Small intestine (tissue), 7 donors: ENCODE measurements at regions not wholly inside any gene's neighbourhood (a gene's known extent, or its start where the extent isn't known, plus 50 kb on each side); places are given as distances from the start of the nearest gene placed in this dataset.
A peak's percentile ranks its signal among the peaks of the same experiment; 100 is the strongest.

Source experiments
- DNase-seq, 2 donors: peaks; one replicate each; pipeline versions ENCODE4 v3.0.0 to v3.0.0-alpha.2; 2013
- FAIRE-seq: peaks from 2 replicates; lab custom pipeline; 2012; peaks lifted over from hg19 to GRCh38; lab: Jason Lieb, UNC
- H3K27ac ChIP-seq, 3 donors: one replicate each; pipeline ENCODE4 v1.5.1; 2013; ENCODE audit warnings: low read length in 2 of 3, mild to moderate bottlenecking in 2 of 3, control low read depth in 1 of 3, inconsistent platforms in 1 of 3, low read depth in 1 of 3, moderate library complexity in 1 of 3
- H3K27me3 ChIP-seq, 3 donors: one replicate each; pipeline ENCODE4 v1.6.1; 2013; ENCODE audit warnings: low read length in 3 of 3, inconsistent platforms in 1 of 3; ENCODE audit not compliant: control insufficient read depth in 3 of 3, insufficient read depth in 3 of 3
- H3K36me3 ChIP-seq, 3 donors: one replicate each; pipeline ENCODE4 v1.6.1; 2013; ENCODE audit warnings: low read length in 3 of 3, inconsistent platforms in 1 of 3, low read depth in 1 of 3, mild to moderate bottlenecking in 1 of 3, moderate library complexity in 1 of 3; ENCODE audit not compliant: control insufficient read depth in 3 of 3, insufficient read depth in 2 of 3
- H3K4me1 ChIP-seq, 3 donors: one replicate each; pipeline ENCODE4 v1.6.1; 2013; ENCODE audit warnings: low read length in 2 of 3, inconsistent platforms in 1 of 3, low read depth in 1 of 3, mild to moderate bottlenecking in 1 of 3, moderate library complexity in 1 of 3; ENCODE audit not compliant: control insufficient read depth in 3 of 3, insufficient read depth in 2 of 3
- H3K4me3 ChIP-seq, 3 donors: one replicate each; pipeline ENCODE4 v1.5.1; 2013; ENCODE audit warnings: low read length in 3 of 3, control low read depth in 1 of 3, inconsistent platforms in 1 of 3, low read depth in 1 of 3, mild to moderate bottlenecking in 1 of 3, moderate library complexity in 1 of 3
- H3K9me3 ChIP-seq, 2 donors: one replicate each; pipeline ENCODE4 v1.6.1; 2013; ENCODE audit warnings: low read depth in 1 of 2, low read length in 1 of 2; ENCODE audit not compliant: control insufficient read depth in 2 of 2, insufficient read depth in 1 of 2
- WGBS, 3 donors: extraction: QIAGEN DNeasy Blood & Tissue Kit; methylation state at CpG; one replicate each; pipeline ENCODE4 v1.1.7; 2013; 5-methylcytosine and 5-hydroxymethylcytosine counted together
- donor health status: healthy with polysubstance abuse.
- donor health status: control.
- donor health status: control.
- donor health status: Bipolar disorder and iron deficiency.
- donor health status: healthy.

- no peak overlapping the region for H3K4me3 ChIP-seq
- H3K9me3 ChIP-seq, result no peaks in the 10 kb centered on the region
- DNase-seq (no peak), FAIRE-seq (no peak)
- no peaks in the 10 kb centered on the region for H3K4me1 ChIP-seq
- H3K36me3 ChIP-seq, result no peaks in the 10 kb centered on the region
- no peak overlapping the region for H3K27ac ChIP-seq
- WGBS, 3 donors, result 61 to 85% (median 75%) methylated on average over 2 of the region's 2 CpGs
- peaks cover 0 to 8% (median 5%) of the 10 kb centered on the region in 3 donors for H3K27me3 ChIP-seq
These were observed 99.2 kb downstream of the RAMP3 start for GRCh38 chr7:45256775-45257174.

- Histone ChIP-seq H3K4me3 (no peak overlapping the region), H3K27ac (no peak overlapping the region), H3K27me3 (peaks cover 0 to 8% (median 5%) of the 10 kb centered on the region in 3 donors), H3K36me3 (no peaks in the 10 kb centered on the region), H3K4me1 (no peaks in the 10 kb centered on the region), H3K9me3 (no peaks in the 10 kb centered on the region)
- DNase-seq (no peak), FAIRE-seq (no peak)
These were observed 99.7 kb downstream of the RAMP3 start for GRCh38 chr7:45257284-45257683.

- FAIRE-seq (no peak), DNase-seq (no peak)
- 39 to 51% (median 43%) methylated on average over 5 of the region's 5 CpGs for WGBS, 3 donors
- no peaks in the 10 kb centered on the region for H3K36me3 ChIP-seq
- no peak overlapping the region for H3K27ac ChIP-seq
- no peaks in the 10 kb centered on the region for H3K9me3 ChIP-seq
- no peak overlapping the region for H3K4me3 ChIP-seq
- H3K4me1 ChIP-seq, result no peaks in the 10 kb centered on the region
- H3K27me3 ChIP-seq, result peaks cover 0 to 8% (median 5%) of the 10 kb centered on the region in 3 donors
These were observed 101.1 kb downstream of the RAMP3 start for GRCh38 chr7:45258533-45259226.

- no peaks in the 10 kb centered on the region for H3K9me3 ChIP-seq
- peaks cover 0 to 8% (median 5%) of the 10 kb centered on the region in 3 donors for H3K27me3 ChIP-seq
- FAIRE-seq (no peak), DNase-seq (no peak)
- 70 to 87% (median 83%) methylated on average over 4 of the region's 4 CpGs for WGBS, 3 donors
- H3K27ac ChIP-seq, result no peak overlapping the region
- H3K36me3 ChIP-seq, result no peaks in the 10 kb centered on the region
- H3K4me3 ChIP-seq, result no peak overlapping the region
- H3K4me1 ChIP-seq, result no peaks in the 10 kb centered on the region
These were observed 101.6 kb downstream of the RAMP3 start for GRCh38 chr7:45259227-45259596.

GRCh38 chr7:45259966-45260646 lies 102.5 kb downstream of the RAMP3 start:
- FAIRE-seq, result no peak
- peak; percentile 28 to 49 for DNase-seq
- 21 to 23% (median 22%) methylated on average over 30 of the region's 30 CpGs for WGBS, 3 donors
- Histone ChIP-seq H3K27ac (no peak overlapping the region), H3K4me3 (no peak overlapping the region), H3K9me3 (no peaks in the 10 kb centered on the region), H3K4me1 (no peaks in the 10 kb centered on the region), H3K27me3 (peaks cover 0 to 8% (median 4%) of the 10 kb centered on the region in 3 donors), H3K36me3 (no peaks in the 10 kb centered on the region)

GRCh38 chr7:45267262-45267661 lies 109.7 kb downstream of the RAMP3 start:
- H3K27me3 ChIP-seq, result peaks cover 0 to 11% (median 4%) of the 10 kb centered on the region in 3 donors
- no peak overlapping the region for H3K27ac ChIP-seq
- DNase-seq, result no peak
- no peaks in the 10 kb centered on the region for H3K36me3 ChIP-seq
- no peaks in the 10 kb centered on the region for H3K9me3 ChIP-seq
- 48 to 62% (median 49%) methylated on average over 9 of the region's 9 CpGs for WGBS, 3 donors
- no peak for FAIRE-seq
- H3K4me1 ChIP-seq, result no peaks in the 10 kb centered on the region
- no peak overlapping the region for H3K4me3 ChIP-seq

GRCh38 chr7:45268013-45268412 lies 110.4 kb downstream of the RAMP3 start:
- 45 to 58% (median 51%) methylated on average over 3 of the region's 3 CpGs for WGBS, 3 donors
- Histone ChIP-seq H3K27me3 (peaks cover 0 to 11% (median 4%) of the 10 kb centered on the region in 3 donors), H3K4me3 (no peak overlapping the region), H3K27ac (no peak overlapping the region), H3K36me3 (no peaks in the 10 kb centered on the region), H3K9me3 (no peaks in the 10 kb centered on the region), H3K4me1 (no peaks in the 10 kb centered on the region)
- no peak for FAIRE-seq
- no peak for DNase-seq

GRCh38 chr7:45269192-45269591 lies 111.6 kb downstream of the RAMP3 start:
- FAIRE-seq, result no peak

More at GRCh38 chr7:45269192-45269591, 111.6 kb downstream of the RAMP3 start:
- no peak for DNase-seq
- Histone ChIP-seq H3K27me3 (peaks cover 0 to 11% (median 4%) of the 10 kb centered on the region in 3 donors), H3K4me3 (no peak overlapping the region), H3K27ac (no peak overlapping the region), H3K4me1 (no peaks in the 10 kb centered on the region), H3K36me3 (no peaks in the 10 kb centered on the region), H3K9me3 (no peaks in the 10 kb centered on the region)
- 85 to 96% (median 93%) methylated on average over 2 of the region's 2 CpGs for WGBS, 3 donors
